HG03025 (cell line): ENCODE measurements at regions not wholly inside any gene's neighbourhood (a gene's known extent, or its start where the extent isn't known, plus 50 kb on each side); places are given as distances from the start of the nearest gene placed in this dataset.
"Not testable (repeated sequence)": the region's sequence is repeated elsewhere in the genome, so short reads cannot be mapped to it uniquely, and the experiment has no call there.

Source experiments
- ATAC-seq: cut with Tn5 transposase; IDR thresholded peaks from one replicate; pipeline ENCODE4 v1.9.1; 2021; ENCODE audit warnings: mild to moderate bottlenecking, moderate library complexity; ENCODE audit not compliant: unreplicated experiment, low FRiP score

DNA sequence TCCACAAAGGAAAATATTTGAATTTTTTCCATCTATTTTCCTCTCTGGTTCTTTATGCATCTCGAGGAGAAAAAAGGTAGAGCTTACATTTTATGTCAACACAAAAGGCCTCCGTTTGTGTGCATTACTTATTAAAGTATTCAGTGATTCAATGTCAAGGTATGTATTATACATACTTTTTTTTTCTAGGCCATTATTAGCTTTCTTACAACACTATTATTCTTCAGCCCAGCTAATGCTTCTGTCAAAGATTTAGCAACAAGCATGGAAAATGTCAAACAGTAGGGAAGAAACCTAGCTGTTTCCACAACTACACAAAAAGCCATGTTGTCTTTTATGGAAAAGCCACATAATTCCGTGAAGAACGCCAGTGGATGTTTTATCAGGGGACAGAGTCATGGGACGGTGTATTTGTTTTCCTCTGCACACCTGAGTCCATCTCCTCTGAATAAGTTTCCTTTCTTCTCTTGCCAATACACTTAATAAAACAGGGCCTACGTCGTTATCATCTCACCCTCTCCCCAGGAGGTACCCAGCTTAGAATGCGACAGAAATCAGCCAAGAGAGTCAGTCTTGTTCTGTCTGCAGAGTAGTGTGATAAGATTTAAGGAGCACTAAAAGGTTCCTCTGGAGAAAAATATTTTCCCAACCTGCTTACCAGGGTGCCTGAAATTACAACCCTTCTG lies 209.7 kb upstream of the AUTS2 start:
- no peak for ATAC-seq

DNA sequence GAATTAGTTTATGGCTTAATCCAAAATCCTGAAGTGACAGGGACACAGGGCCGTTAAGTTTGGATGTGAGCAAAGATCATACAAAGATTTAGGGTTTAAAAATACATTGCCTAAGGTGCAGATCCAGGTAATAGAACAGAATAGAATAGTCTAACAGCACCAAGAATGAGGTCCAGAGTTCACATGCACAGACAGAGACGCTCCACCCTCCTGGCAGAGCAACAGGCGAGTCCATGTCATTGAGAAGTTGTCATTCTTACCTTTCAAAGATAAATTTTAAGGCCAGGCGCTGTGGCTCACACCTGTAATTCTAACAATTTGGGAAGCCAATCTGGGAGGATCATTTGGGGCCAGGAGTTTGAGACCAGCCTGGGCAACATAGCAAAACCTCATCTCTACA lies 209.1 kb upstream of the AUTS2 start:
- ATAC-seq: no peak

DNA sequence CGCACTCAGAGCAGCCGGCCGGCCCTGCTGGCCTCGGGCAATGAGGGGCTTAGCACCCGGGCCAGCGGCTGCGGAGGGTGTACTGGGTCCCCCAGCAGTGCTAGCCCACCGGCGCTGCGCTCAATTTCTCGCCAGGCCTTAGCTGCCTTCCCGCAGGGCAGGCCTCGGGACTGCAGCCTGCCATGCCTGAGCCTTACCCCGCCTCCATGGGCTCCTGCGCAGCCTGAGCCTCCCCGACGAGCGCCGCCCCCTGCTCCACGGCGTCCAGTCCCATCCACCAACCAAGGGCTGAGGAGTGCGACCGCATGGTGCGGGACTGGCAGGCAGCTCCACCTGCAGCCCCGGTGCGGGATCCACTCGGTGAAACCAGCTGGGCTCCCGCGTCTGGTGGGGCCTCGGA lies 204.4 kb upstream of the AUTS2 start:
- not testable (repeated sequence) for ATAC-seq

- no peak for ATAC-seq
Observed at GRCh38 chr7:69395061-69395714, 203.1 kb upstream of the AUTS2 start.

DNA sequence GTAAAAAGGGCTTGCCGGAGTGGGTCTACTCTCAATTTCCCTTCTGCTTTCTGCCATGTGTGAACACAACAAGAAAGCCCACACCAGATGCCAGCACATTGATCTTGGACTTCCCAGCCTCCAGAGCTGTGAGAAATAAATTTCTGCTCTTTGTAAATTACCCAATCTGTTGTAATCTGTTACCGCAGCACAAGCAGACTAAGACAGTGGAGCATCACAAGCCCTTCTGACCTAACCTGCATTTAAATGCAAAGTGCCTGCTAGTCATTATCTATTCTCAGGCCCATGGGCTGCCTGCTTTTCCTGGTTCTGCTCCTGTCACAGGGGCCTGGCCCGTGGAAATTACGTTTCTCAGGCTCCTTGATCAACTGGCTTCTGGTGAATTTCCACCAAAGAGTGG lies 199.3 kb upstream of the AUTS2 start:
- ATAC-seq: no peak

- no peak for ATAC-seq
Observed at GRCh38 chr7:69399401-69399800, 198.9 kb upstream of the AUTS2 start.

- no peak for ATAC-seq
Observed at GRCh38 chr7:69402696-69403095, 195.6 kb upstream of the AUTS2 start.

DNA sequence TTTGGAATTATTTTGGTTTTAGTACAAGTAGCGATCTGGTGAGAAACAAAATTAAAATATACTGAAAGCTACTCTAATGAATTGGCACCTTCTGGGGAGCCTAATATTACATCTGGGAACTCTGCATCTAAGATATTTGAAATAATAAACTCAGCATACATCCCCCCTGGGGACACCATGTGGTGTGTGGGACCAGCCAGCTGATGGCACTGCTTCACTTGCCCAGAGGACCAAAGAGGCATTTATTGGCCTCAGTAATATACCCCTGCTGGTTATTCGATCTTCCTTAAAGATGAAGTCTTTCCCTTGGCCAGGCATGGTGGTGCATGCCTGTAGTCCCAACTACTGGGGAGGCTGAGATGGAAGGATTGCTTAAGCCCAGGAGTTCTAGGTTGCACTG lies 195.1 kb upstream of the AUTS2 start:
- ATAC-seq: no peak

GRCh38 chr7:69411018-69411417 lies 187.3 kb upstream of the AUTS2 start:
- no peak for ATAC-seq

GRCh38 chr7:69411466-69411865 lies 186.8 kb upstream of the AUTS2 start:
- no peak for ATAC-seq

DNA sequence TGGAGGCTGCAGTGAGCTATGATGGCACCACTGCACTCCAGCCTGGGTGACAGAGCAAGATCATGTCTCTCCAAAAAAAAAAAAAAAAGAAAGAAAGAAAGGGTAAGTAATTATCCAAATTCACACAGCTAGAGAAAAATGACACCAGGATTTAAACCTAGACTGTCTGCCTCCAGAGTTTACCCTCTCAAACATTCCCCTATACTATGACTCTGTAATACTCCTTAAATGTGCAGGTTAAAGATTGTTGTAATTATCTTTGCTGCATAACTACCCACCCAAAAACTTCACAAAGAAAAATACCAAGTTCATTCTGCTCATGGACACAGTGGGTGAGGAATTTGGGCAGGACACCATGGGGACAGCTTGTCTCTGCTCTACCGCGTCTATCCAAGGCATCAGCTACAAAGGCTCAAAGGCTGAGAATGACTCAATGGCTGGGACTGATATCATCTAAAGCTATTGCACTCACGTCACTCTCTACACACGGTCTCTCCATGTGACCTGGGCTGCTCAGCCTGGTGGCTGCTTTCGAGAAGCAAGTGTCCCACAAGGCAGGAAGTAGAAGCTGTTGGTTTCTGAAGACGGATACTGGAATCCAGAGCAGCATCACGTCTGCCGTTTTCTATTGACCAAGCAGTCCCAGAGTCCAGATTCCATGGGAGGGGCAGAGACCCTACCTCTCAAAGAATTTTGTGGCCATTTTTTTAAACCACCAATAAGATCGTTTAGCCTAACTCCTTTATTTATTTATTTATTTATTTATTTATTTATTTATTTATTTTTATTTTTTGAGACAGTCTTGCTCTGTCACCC lies 185.7 kb upstream of the AUTS2 start:
- ATAC-seq: no peak

GRCh38 chr7:69414555-69414954 lies 183.7 kb upstream of the AUTS2 start:
- no peak for ATAC-seq

GRCh38 chr7:69418869-69419670 lies 179.2 kb upstream of the AUTS2 start:
- no peak for ATAC-seq

DNA sequence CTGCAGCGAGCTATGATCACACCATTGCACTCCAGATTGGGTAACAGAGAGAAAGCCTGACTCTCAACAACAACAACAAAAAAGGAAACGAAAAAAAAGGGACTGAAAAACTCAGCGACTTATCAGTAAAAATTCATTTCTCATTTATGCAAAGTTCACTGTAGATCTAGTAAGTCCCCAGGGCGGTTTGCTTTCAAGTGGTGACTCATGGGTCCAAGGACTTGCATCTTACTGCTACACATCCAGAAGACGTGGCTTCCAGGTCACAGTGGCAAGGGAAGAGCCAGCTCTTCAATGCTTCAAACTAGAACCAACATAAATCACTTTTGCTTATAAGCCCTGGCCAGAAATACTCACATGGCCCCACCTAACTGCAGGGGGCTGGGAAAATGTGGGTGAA lies 178.3 kb upstream of the AUTS2 start:
- no peak for ATAC-seq

DNA sequence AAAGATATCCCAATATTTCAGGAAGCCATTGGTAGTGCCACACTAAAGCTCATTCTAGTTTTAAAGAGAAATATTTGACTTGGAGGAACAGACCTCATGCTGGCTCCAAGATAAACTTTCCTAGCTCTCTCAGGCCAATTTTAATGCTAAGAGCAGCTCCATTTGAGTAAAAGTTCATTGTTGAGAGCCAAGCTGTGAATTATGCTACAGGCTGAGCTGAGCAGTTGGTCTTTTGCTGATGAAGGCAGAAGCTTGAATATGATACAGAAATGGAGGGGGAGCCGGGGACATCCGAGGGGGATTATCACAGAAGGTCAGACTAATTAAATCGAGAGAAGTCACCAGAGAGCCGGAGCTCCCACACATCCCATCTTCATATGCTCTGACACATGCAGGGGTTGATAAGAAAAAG lies 175.7 kb upstream of the AUTS2 start:
- no peak for ATAC-seq

GRCh38 chr7:69426705-69427104 lies 171.6 kb upstream of the AUTS2 start:
- ATAC-seq: no peak

- no peak for ATAC-seq
Observed at GRCh38 chr7:69428089-69428488, 170.2 kb upstream of the AUTS2 start.

GRCh38 chr7:69429911-69430383 lies 168.3 kb upstream of the AUTS2 start:
- ATAC-seq: no peak

- ATAC-seq: no peak
Observed at GRCh38 chr7:69430384-69431021, 167.8 kb upstream of the AUTS2 start.

DNA sequence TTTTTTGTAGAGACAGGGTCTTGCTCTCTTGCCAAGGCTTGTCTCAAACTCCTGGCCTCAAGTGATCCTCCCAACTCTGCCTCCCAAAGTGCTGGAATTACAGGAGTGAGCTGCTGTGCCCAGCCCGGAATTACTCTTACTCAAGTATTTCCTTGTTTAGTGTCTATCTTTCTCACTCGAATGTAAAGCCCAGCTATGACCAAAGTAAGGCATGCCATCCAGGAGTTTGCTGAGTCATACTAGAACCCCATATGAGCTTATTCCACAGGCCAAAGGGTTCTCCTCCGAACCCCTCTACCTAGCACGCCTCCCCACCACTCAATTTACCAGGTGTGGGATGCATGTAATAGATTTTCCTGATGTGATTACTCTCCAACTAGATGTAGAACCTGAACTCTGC lies 166.6 kb upstream of the AUTS2 start:
- no peak for ATAC-seq
